HepG2 (cell line): ENCODE measurements at regions not wholly inside any gene's neighbourhood (a gene's known extent, or its start where the extent isn't known, plus 50 kb on each side); places are given as distances from the start of the nearest gene placed in this dataset.

Experiments used
- ATAC-seq: fragments of 200-7000 bp; cut with Tn5 transposase; 3 replicates; pipeline ENCODE4 v1.9.1; 2020; ENCODE audit warnings: mild to moderate bottlenecking, moderate library complexity
- BruUV-seq: library from RNA; stranded (reverse); fragments of 400-500 nt; replicated peaks from 2 replicates; lab custom pipeline; 2021; lab: Mats Ljungman, UMichigan
- CTCF ChIA-PET: fragments of 300-600 bp; formaldehyde crosslinking; extraction: SDS; loops from one replicate; lab custom pipeline; 2021; ENCODE audit warnings: low total read pairs, inconsistent platforms, low intra/inter-chr PET ratio; lab: Yijun Ruan, JAX
- POLR2A ChIA-PET: fragments of 350-600 bp; sonication (Branson Sonifier 250); formaldehyde crosslinking; loops from one replicate; lab custom pipeline; 2020; ENCODE audit warnings: antibody characterized with exemption, inconsistent platforms; lab: Yijun Ruan, JAX
- DNase-seq: peaks from one replicate; pipeline ENCODE4 v3.0.0-alpha.2; 2015; ENCODE audit warnings: low spot score
- FAIRE-seq: peaks from 3 replicates; lab custom pipeline; 2011; peaks lifted over from hg19 to GRCh38; lab: Jason Lieb, UNC
- H2AFZ ChIP-seq: one replicate; pipeline ENCODE4 v1.6.1; 2011; ENCODE audit warnings: low read length, inconsistent platforms
- H3K27ac ChIP-seq: fragments of 300-600 bp; 3 replicates; pipeline ENCODE4 v1.8.0; 2011; ENCODE audit warnings: mixed run types, mild to moderate bottlenecking, mixed read lengths, low read length, inconsistent platforms; ENCODE audit not compliant: insufficient read depth; ENCODE audit errors: extremely low read length
- H3K27me3 ChIP-seq, 2 experiments: fragments of 200-600 bp in 1 of 2; 2 replicates in 1 of 2; 3 replicates in 1 of 2; pipeline versions ENCODE4 v1.6.0 to v1.8.0; 2011; ENCODE audit warnings: low read length in 2 of 2, mild to moderate bottlenecking in 2 of 2, moderate library complexity in 2 of 2, inconsistent platforms in 1 of 2; ENCODE audit not compliant: insufficient read depth in 2 of 2, control insufficient read depth in 1 of 2
- H3K36me3 ChIP-seq, 2 experiments: fragments of 200-600 bp in 1 of 2; replicated peaks in 1 of 2; 2 replicates in 1 of 2; 3 replicates in 1 of 2; pipeline versions ENCODE4 v1.5.1 to v1.8.0; 2011; ENCODE audit warnings: low read length in 2 of 2, inconsistent platforms in 1 of 2; ENCODE audit not compliant: insufficient read depth in 2 of 2, control insufficient read depth in 1 of 2
- H3K4me1 ChIP-seq: 2 replicates; pipeline ENCODE4 v1.5.1; 2012; ENCODE audit warnings: low read length, inconsistent platforms; ENCODE audit not compliant: insufficient read depth
- H3K4me2 ChIP-seq: 2 replicates; pipeline ENCODE4 v1.6.0; 2011; ENCODE audit warnings: low read depth, low read length, inconsistent platforms
- H3K4me3 ChIP-seq, 3 experiments: fragments of 200-600 bp in 1 of 3; sonication (generic), shearing (Covaris generic) in 1 of 3; replicated peaks in 1 of 3; 2 replicates each; pipeline ENCODE4 v1.5.1; 2011 to 2016; ENCODE audit warnings: low read length in 3 of 3, inconsistent platforms in 2 of 3, low read depth in 2 of 3, mild to moderate bottlenecking in 2 of 3, control low read depth in 1 of 3, mixed read lengths in 1 of 3; ENCODE audit not compliant: insufficient read depth in 1 of 3
- H3K79me2 ChIP-seq: one replicate; pipeline ENCODE4 v1.6.1; 2011; ENCODE audit warnings: low read length, inconsistent platforms; ENCODE audit not compliant: insufficient read depth
- H3K9ac ChIP-seq: 2 replicates; pipeline ENCODE4 v1.6.0; 2011; ENCODE audit warnings: mild to moderate bottlenecking, low read depth, low read length, inconsistent platforms; ENCODE audit not compliant: insufficient read depth
- H3K9me3 ChIP-seq: 2 replicates; pipeline ENCODE4 v1.5.1; 2012; ENCODE audit warnings: mild to moderate bottlenecking, low read length
- H4K20me1 ChIP-seq: 2 replicates; pipeline ENCODE4 v1.6.0; 2011; ENCODE audit warnings: inconsistent platforms, mild to moderate bottlenecking, low read length, moderate library complexity; ENCODE audit not compliant: insufficient read depth
- ATF5 ChIP-seq: sonication (generic); formaldehyde crosslinking; IDR thresholded peaks from 2 replicates; pipeline ENCODE4 v1.4.0; 2020; ENCODE audit warnings: mild to moderate bottlenecking, low read depth, missing genetic modification reagents
- IKZF5 ChIP-seq: IDR thresholded peaks from 2 replicates; pipeline ENCODE4 v1.6.1; 2018; ENCODE audit warnings: missing genetic modification reagents, mild to moderate bottlenecking, missing compliant biosample characterization
- MAFF ChIP-seq: IDR thresholded peaks from 2 replicates; pipeline ENCODE4 v1.6.1; 2011; ENCODE audit warnings: low read depth, low read length, improper control_type of control experiment
- MAFK ChIP-seq, 2 experiments: IDR thresholded peaks in 1 of 2; conservative IDR thresholded peaks in 1 of 2; 2 replicates each; pipeline ENCODE4 v1.6.1; 2011; ENCODE audit warnings: improper control_type of control experiment in 2 of 2, low read length in 2 of 2
- PCBP1 ChIP-seq: fragments of 200-400 bp; formaldehyde crosslinking; IDR thresholded peaks from 2 replicates; pipeline ENCODE4 v1.6.1; 2017; ENCODE audit warnings: mild to moderate bottlenecking, low read depth, low read length, borderline replicate concordance
- XBP1 ChIP-seq: sonication (generic); formaldehyde crosslinking; IDR thresholded peaks from 2 replicates; pipeline ENCODE4 v1.5.0; 2020; ENCODE audit warnings: missing genetic modification reagents
- ZBTB3 ChIP-seq: sonication (generic); formaldehyde crosslinking; IDR thresholded peaks from 2 replicates; pipeline ENCODE4 v1.4.0; 2020; ENCODE audit warnings: low read depth, mild to moderate bottlenecking, moderate library complexity, missing genetic modification reagents, borderline replicate concordance
- ZBTB42 ChIP-seq: sonication (generic); formaldehyde crosslinking; IDR thresholded peaks from 2 replicates; pipeline ENCODE4 v1.5.0; 2020; ENCODE audit warnings: mild to moderate bottlenecking, missing genetic modification reagents
- ZNF607 ChIP-seq: sonication (generic); formaldehyde crosslinking; IDR thresholded peaks from 2 replicates; pipeline ENCODE4 v1.5.1; 2020; ENCODE audit warnings: missing genetic modification reagents, mild to moderate bottlenecking, borderline replicate concordance
- WGBS: methylation state at CpG from one replicate; pipeline ENCODE4 v1.1.6; 2017; ENCODE audit warnings: low lambda C conversion rate; 5-methylcytosine and 5-hydroxymethylcytosine counted together
- in situ Hi-C: cut with HindIII; loops from 2 replicates; pipeline ENCODE4 v1.10.0; 2017; ENCODE audit warnings: low pct_unique_long_range_greater_than_20kb; ENCODE audit not compliant: extremely low pct_ligation_motif_present
- intact Hi-C: fragments of 100-400 bp; cut with micrococcal nuclease; formaldehyde crosslinking; loops from one replicate; pipeline ENCODE4 v1.10.0; 2022; ENCODE audit not compliant: unreplicated experiment

GRCh38 chr18:68431922-68432198 lies 283.0 kb downstream of the TMX3 start:
- no peaks in the 10 kb centered on the region for H3K36me3 ChIP-seq
- H3K4me2 ChIP-seq, result no peak overlapping the region
- WGBS, result 46% methylated on average over 5 of the region's 5 CpGs
- ATAC-seq, result no peak
- no peaks in the 10 kb centered on the region for H3K9me3 ChIP-seq
- H3K79me2 ChIP-seq, result no peaks in the 10 kb centered on the region
- intact Hi-C loops, result no loop called here
- no peak overlapping the region for H2AFZ ChIP-seq
- no peak for TF ChIP-seq ZNF607 (CRISPR knock-in tag)
- no peak for TF ChIP-seq XBP1 (CRISPR knock-in tag)
- no peak for TF ChIP-seq PCBP1
- TF ChIP-seq ZBTB42 (CRISPR knock-in tag), result no peak
- 0 out of 2 replicates have a peak, but pooled peaks have one; percentile 30 for TF ChIP-seq MAFF
- TF ChIP-seq ATF5, result no peak
- TF ChIP-seq ZBTB3 (CRISPR knock-in tag), result no peak
- TF ChIP-seq MAFK (conservative IDR thresholded peaks at IDR 0.05 in 1 of 2, IDR thresholded peaks at IDR 0.05 in 1 of 2; ENCODE audit: low read length in 2 of 2), result peak; percentile 20 to 45; a peak in 3 of 4 replicates
- no peak for TF ChIP-seq IKZF5
- TF ChIP-seq, all 625 proteins: peak for 2
- no peak overlapping the region for H3K27ac ChIP-seq
- FAIRE-seq (no peak), DNase-seq (no peak)
- no peaks in the 10 kb centered on the region for H4K20me1 ChIP-seq
- CTCF ChIA-PET, result no interaction called here
- no peak overlapping the region for H3K4me3 ChIP-seq
- in situ Hi-C loops, result no loop called here
- H3K27me3 ChIP-seq, result no peaks in the 10 kb centered on the region; a peak in 1 of 5 replicates
- POLR2A ChIA-PET, result no interaction called here
- BruUV-seq, result no TSS peak
- H3K9ac ChIP-seq, result no peak overlapping the region
- H3K4me1 ChIP-seq, result no peaks in the 10 kb centered on the region
